Osteoblast (primary cell): ENCODE measurements at regions not wholly inside any gene's neighbourhood (a gene's known extent, or its start where the extent isn't known, plus 50 kb on each side); places are given as distances from the start of the nearest gene placed in this dataset.

Experiments
- DNase-seq: peaks from one replicate; pipeline ENCODE4 v3.0.0; 2011; ENCODE audit warnings: low spot score, mixed read lengths; ENCODE audit not compliant: insufficient read length; ENCODE audit errors: missing footprints
- H2AFZ ChIP-seq: 2 replicates; pipeline ENCODE4 v1.6.0; 2011; ENCODE audit warnings: mild to moderate bottlenecking, low read length
- H3K27ac ChIP-seq: 2 replicates; pipeline ENCODE4 v1.5.1; 2011; ENCODE audit warnings: mild to moderate bottlenecking, low read depth, low read length, moderate library complexity
- H3K27me3 ChIP-seq: 2 replicates; pipeline ENCODE4 v1.6.0; 2012; ENCODE audit warnings: mild to moderate bottlenecking, control low read depth, inconsistent platforms, low read length, moderate library complexity; ENCODE audit not compliant: insufficient read depth
- H3K36me3 ChIP-seq: 2 replicates; pipeline ENCODE4 v1.5.1; 2011; ENCODE audit warnings: mild to moderate bottlenecking, low read length, control low read depth, moderate library complexity; ENCODE audit not compliant: insufficient read depth
- H3K4me1 ChIP-seq: 2 replicates; pipeline ENCODE4 v1.5.1; 2011; ENCODE audit warnings: mild to moderate bottlenecking, low read length, control low read depth, moderate library complexity; ENCODE audit not compliant: insufficient read depth
- H3K4me2 ChIP-seq: 2 replicates; pipeline ENCODE4 v1.6.0; 2011; ENCODE audit warnings: mild to moderate bottlenecking, low read length; ENCODE audit not compliant: insufficient read depth
- H3K4me3 ChIP-seq: fragments of 200-600 bp; sonication (generic); 3 replicates; pipeline ENCODE4 v1.5.1; 2012; ENCODE audit warnings: mild to moderate bottlenecking, low read length, inconsistent platforms; ENCODE audit not compliant: insufficient read depth
- H3K79me2 ChIP-seq: 2 replicates; pipeline ENCODE4 v1.6.0; 2012; ENCODE audit warnings: mild to moderate bottlenecking, low read length, control low read depth, inconsistent platforms; ENCODE audit not compliant: insufficient read depth
- H3K9me3 ChIP-seq: 2 replicates; pipeline ENCODE4 v1.5.1; 2011; ENCODE audit warnings: low read depth, low read length, control low read depth
- H4K20me1 ChIP-seq: 2 replicates; pipeline ENCODE4 v1.6.0; 2012; ENCODE audit warnings: mild to moderate bottlenecking, low read length, control low read depth; ENCODE audit not compliant: insufficient read depth
- CTCF ChIP-seq: IDR thresholded peaks from 2 replicates; pipeline ENCODE4 v1.5.1; 2011; ENCODE audit warnings: mild to moderate bottlenecking, low read depth, low read length, moderate library complexity; ENCODE audit errors: extremely low read depth

- DNase-seq: peak; percentile 91
Measured at GRCh38 chr12:116659771-116660481, 77.9 kb downstream of the SPRING1 start.

GRCh38 chr12:116657921-116658495 is 79.9 kb downstream of the SPRING1 start:
- H4K20me1 ChIP-seq: no peaks in the 10 kb centered on the region
- no peak overlapping the region for H3K27ac ChIP-seq

More at GRCh38 chr12:116659771-116660481, 77.9 kb downstream of the SPRING1 start:
- Histone ChIP-seq H4K20me1 (no peaks in the 10 kb centered on the region), H3K79me2 (no peaks in the 10 kb centered on the region), H3K27me3 (peaks cover 21% of the 10 kb centered on the region), H3K27ac (no peak overlapping the region), H3K4me2 (no peak overlapping the region), H3K4me1 (peaks cover 24% of the 10 kb centered on the region), H3K9me3 (no peaks in the 10 kb centered on the region), H3K4me3 (no peak overlapping the region), H2AFZ (no peak overlapping the region), H3K36me3 (no peaks in the 10 kb centered on the region)
- no peak for TF ChIP-seq CTCF

GRCh38 chr12:116656306-116656705 is 81.6 kb downstream of the SPRING1 start:
- Histone ChIP-seq H3K4me2 (no peak overlapping the region), H3K4me3 (no peak overlapping the region), H3K4me1 (peaks cover 24% of the 10 kb centered on the region), H3K36me3 (no peaks in the 10 kb centered on the region), H4K20me1 (no peaks in the 10 kb centered on the region), H3K27ac (no peak overlapping the region), H3K79me2 (no peaks in the 10 kb centered on the region), H3K9me3 (no peaks in the 10 kb centered on the region), H3K27me3 (peaks cover 9% of the 10 kb centered on the region), H2AFZ (no peak overlapping the region)
- DNase-seq: no peak
- TF ChIP-seq CTCF: no peak

More at GRCh38 chr12:116657921-116658495, 79.9 kb downstream of the SPRING1 start:
- Histone ChIP-seq H3K4me3 (peak overlapping the region; percentile 65), H3K4me2 (peak overlapping the region; percentile 68), H2AFZ (peak overlapping the region; percentile 53), H3K9me3 (no peaks in the 10 kb centered on the region), H3K27me3 (peaks cover 14% of the 10 kb centered on the region), H3K4me1 (peaks cover 24% of the 10 kb centered on the region), H3K79me2 (no peaks in the 10 kb centered on the region), H3K36me3 (no peaks in the 10 kb centered on the region)
- TF ChIP-seq CTCF: no peak
- DNase-seq: peak; percentile 81

- no peak for TF ChIP-seq CTCF
- no peak for DNase-seq
- no peaks in the 10 kb centered on the region for H3K36me3 ChIP-seq
- H3K27ac ChIP-seq: no peak overlapping the region
- no peak overlapping the region for H2AFZ ChIP-seq
- H3K27me3 ChIP-seq: peaks cover 9% of the 10 kb centered on the region
- H3K4me2 ChIP-seq: no peak overlapping the region
- no peaks in the 10 kb centered on the region for H3K9me3 ChIP-seq
- H3K79me2 ChIP-seq: no peaks in the 10 kb centered on the region
- H3K4me3 ChIP-seq: no peak overlapping the region
- H4K20me1 ChIP-seq: no peaks in the 10 kb centered on the region
- H3K4me1 ChIP-seq: peaks cover 14% of the 10 kb centered on the region
Measured at GRCh38 chr12:116654226-116654743, 83.6 kb downstream of the SPRING1 start.
